Endothelial cell of umbilical vein (primary cell): ENCODE measurements at regions not wholly inside any gene's neighbourhood (a gene's known extent, or its start where the extent isn't known, plus 50 kb on each side); places are given as distances from the start of the nearest gene placed in this dataset.

Source experiments
- BruUV-seq: library from RNA; stranded (reverse); fragments of 400-500 nt; replicated peaks from 2 replicates; lab custom pipeline; 2021; lab: Mats Ljungman, UMichigan
- CTCF ChIA-PET: fragments of 300-600, 350-600 bp; sonication (Branson Sonifier 250); formaldehyde crosslinking; loops from one replicate; lab custom pipeline; 2021; ENCODE audit warnings: antibody characterized with exemption, inconsistent platforms; lab: Charles Lee
- POLR2A ChIA-PET: fragments of 300-600, 350-600 bp; sonication (Branson Sonifier 250); formaldehyde crosslinking; loops from one replicate; lab custom pipeline; 2021; ENCODE audit warnings: antibody characterized with exemption, inconsistent platforms; lab: Charles Lee
- DNase-seq: peaks from one replicate; pipeline ENCODE4 v3.0.0-alpha.2; 2011; ENCODE audit warnings: low read depth, low spot score
- FAIRE-seq: peaks from 2 replicates; lab custom pipeline; 2011; peaks lifted over from hg19 to GRCh38; lab: Jason Lieb, UNC
- H2AFZ ChIP-seq: 2 replicates; pipeline ENCODE4 v1.6.0; 2012; ENCODE audit warnings: low read depth, low read length, control low read depth, inconsistent platforms
- H3K27ac ChIP-seq: 2 replicates; pipeline ENCODE4 v1.5.1; 2011; ENCODE audit warnings: low read depth, mild to moderate bottlenecking, control low read depth, low read length, moderate library complexity; ENCODE audit not compliant: insufficient read depth
- H3K27me3 ChIP-seq, 2 experiments: 2 replicates each; pipeline versions ENCODE4 v1.6.0 to v1.6.1; 2011; ENCODE audit warnings: low read length in 2 of 2, mixed read lengths in 1 of 2; ENCODE audit not compliant: control insufficient read depth in 2 of 2, insufficient read depth in 2 of 2
- H3K36me3 ChIP-seq, 2 experiments: 2 replicates in 1 of 2; 3 replicates in 1 of 2; pipeline ENCODE4 v1.5.1; 2011; ENCODE audit warnings: low read length in 2 of 2, mild to moderate bottlenecking in 1 of 2, moderate library complexity in 1 of 2; ENCODE audit not compliant: control insufficient read depth in 2 of 2, insufficient read depth in 2 of 2; ENCODE audit errors: extremely low read depth in 1 of 2
- H3K4me1 ChIP-seq: 3 replicates; pipeline ENCODE4 v1.5.1; 2011; ENCODE audit warnings: mild to moderate bottlenecking, low read length; ENCODE audit not compliant: control insufficient read depth, insufficient read depth; ENCODE audit errors: extremely low read depth
- H3K4me2 ChIP-seq: 2 replicates; pipeline ENCODE4 v1.6.1; 2011; ENCODE audit warnings: low read length, control low read depth, mixed read lengths; ENCODE audit not compliant: insufficient read depth
- H3K4me3 ChIP-seq, 3 experiments: fragments of 200-600 bp in 1 of 3; sonication (generic), shearing (Covaris generic) in 1 of 3; replicated peaks in 1 of 3; 2 replicates each; pipeline ENCODE4 v1.5.1; 2011 to 2016; ENCODE audit warnings: control low read depth in 3 of 3, low read length in 3 of 3, mild to moderate bottlenecking in 2 of 3, inconsistent platforms in 1 of 3, low read depth in 1 of 3, moderate library complexity in 1 of 3; ENCODE audit not compliant: insufficient read depth in 1 of 3
- H3K79me2 ChIP-seq: 2 replicates; pipeline ENCODE4 v1.6.0; 2012; ENCODE audit warnings: low read length, inconsistent platforms; ENCODE audit not compliant: control insufficient read depth, insufficient read depth
- H3K9ac ChIP-seq: replicated peaks from 2 replicates; pipeline ENCODE3; 2011; ENCODE audit warnings: low read length, control low read depth; ENCODE audit not compliant: insufficient read depth; ENCODE audit errors: extremely low read depth
- H3K9me1 ChIP-seq: replicated peaks from 3 replicates; pipeline ENCODE4 v1.6.0; 2011; ENCODE audit warnings: mild to moderate bottlenecking, low read length; ENCODE audit not compliant: control insufficient read depth, insufficient read depth; ENCODE audit errors: extremely low read depth
- H3K9me3 ChIP-seq: replicated peaks from 2 replicates; pipeline ENCODE4 v1.5.1; 2012; ENCODE audit warnings: low read length, inconsistent platforms; ENCODE audit not compliant: control insufficient read depth, insufficient read depth
- H4K20me1 ChIP-seq: replicated peaks from 2 replicates; pipeline ENCODE3; 2011; ENCODE audit warnings: mild to moderate bottlenecking, low read length; ENCODE audit not compliant: control insufficient read depth, insufficient read depth; ENCODE audit errors: extremely low read depth
- CTCF ChIP-seq, 2 donors: IDR thresholded peaks; 1 replicate in 1 of 2; 2 replicates in 1 of 2; pipeline ENCODE4 v1.5.1; 2011; ENCODE audit warnings: low read length in 2 of 2, mild to moderate bottlenecking in 2 of 2, moderate library complexity in 2 of 2, control low read depth in 1 of 2, inconsistent platforms in 1 of 2, low read depth in 1 of 2; ENCODE audit not compliant: insufficient read depth in 1 of 2; ENCODE audit errors: extremely low read depth in 1 of 2
- EZH2 ChIP-seq: IDR thresholded peaks from 2 replicates; pipeline ENCODE4 v1.6.1; 2012; ENCODE audit warnings: borderline replicate concordance, low read depth, mild to moderate bottlenecking, moderate library complexity, low read length, inconsistent platforms; ENCODE audit not compliant: severe bottlenecking
- FOS ChIP-seq: IDR thresholded peaks from 2 replicates; pipeline ENCODE4 v1.6.1; 2011; ENCODE audit warnings: mild to moderate bottlenecking, low read length, moderate library complexity, borderline replicate concordance; ENCODE audit not compliant: insufficient read depth
- GATA2 ChIP-seq: IDR thresholded peaks from 2 replicates; pipeline ENCODE4 v1.7.0; 2011; ENCODE audit warnings: low read depth, mild to moderate bottlenecking, moderate library complexity, mixed read lengths, low read length; ENCODE audit not compliant: insufficient read length, insufficient read depth
- JUN ChIP-seq: IDR thresholded peaks from 2 replicates; pipeline ENCODE4 v1.6.1; 2011; ENCODE audit warnings: borderline replicate concordance, low read depth; ENCODE audit not compliant: insufficient read length, insufficient read depth
- MAX ChIP-seq: IDR thresholded peaks from 2 replicates; pipeline ENCODE4 v1.6.1; 2011; ENCODE audit not compliant: insufficient read depth, insufficient read length
- MYC ChIP-seq: IDR thresholded peaks from one replicate; pipeline ENCODE4 v1.6.1; 2011; ENCODE audit warnings: mild to moderate bottlenecking, low read depth, low read length
- POLR2A ChIP-seq: IDR thresholded peaks from 2 replicates; pipeline ENCODE4 v1.6.1; 2012; ENCODE audit warnings: low read depth, mild to moderate bottlenecking, control low read depth, low read length
- POLR2AphosphoS5 ChIP-seq: IDR thresholded peaks from 2 replicates; pipeline ENCODE4 v1.6.1; 2012; ENCODE audit warnings: low read depth, mild to moderate bottlenecking, control low read depth, low read length, moderate library complexity; ENCODE audit not compliant: insufficient read depth
- dilution Hi-C: fragments of 300-500 bp; cut with MboI; formaldehyde crosslinking; loops from one replicate; pipeline ENCODE4 v1.15.0; 2019; ENCODE audit warnings: low sequenced_read_pairs; ENCODE audit not compliant: extremely low pct_ligation_motif_present
- intact Hi-C: fragments of 100-400 bp; cut with micrococcal nuclease; formaldehyde crosslinking; loops from one replicate; pipeline ENCODE4 v1.10.0; 2022

- CTCF ChIA-PET: no interaction called here
Measured at GRCh38 chr12:17333287-17333686, 727.3 kb upstream of the LMO3 start.

GRCh38 chr12:17326649-17327048, 720.7 kb upstream of the LMO3 start:
- Histone ChIP-seq H3K27ac (no peak overlapping the region), H2AFZ (no peak overlapping the region), H3K79me2 (no peaks in the 10 kb centered on the region), H3K9ac (no peak overlapping the region), H3K9me3 (peaks cover 4% of the 10 kb centered on the region), H3K4me3 (no peak overlapping the region), H3K27me3 (no peaks in the 10 kb centered on the region), H3K4me1 (no peaks in the 10 kb centered on the region), H3K4me2 (no peak overlapping the region), H3K36me3 (no peaks in the 10 kb centered on the region), H4K20me1 (no peaks in the 10 kb centered on the region), H3K9me1 (no peaks in the 10 kb centered on the region)
- TF ChIP-seq EZH2 (no peak), FOS (no peak), MYC (no peak), POLR2AphosphoS5 (no peak), JUN (no peak), CTCF (IDR thresholded peaks at IDR 0.05; ENCODE audit: extremely low read depth in 1 of 2, insufficient read depth in 1 of 2, low read depth in 1 of 2, low read length in 2 of 2) (no peak), GATA2 (no peak), MAX (no peak), POLR2A (no peak)
- ChIA-PET POLR2A (no interaction called here), CTCF (no interaction called here)
- FAIRE-seq (no peak), DNase-seq (no peak)
- dilution Hi-C loops: no loop called here
- intact Hi-C loops: no loop called here
- BruUV-seq: no TSS peak

More at GRCh38 chr12:17333287-17333686, 727.3 kb upstream of the LMO3 start:
- BruUV-seq: no TSS peak
- intact Hi-C loops (no loop called here), dilution Hi-C loops (no loop called here)
- H3K27me3 ChIP-seq: no peaks in the 10 kb centered on the region
- no peak overlapping the region for H3K9ac ChIP-seq
- POLR2A ChIA-PET: no interaction called here
- no peak overlapping the region for H3K4me2 ChIP-seq
- no peaks in the 10 kb centered on the region for H4K20me1 ChIP-seq
- no peak overlapping the region for H3K27ac ChIP-seq
- FAIRE-seq: no peak
- H3K4me1 ChIP-seq: no peaks in the 10 kb centered on the region
- no peak for TF ChIP-seq EZH2
- TF ChIP-seq FOS: no peak
- H3K9me3 ChIP-seq: no peaks in the 10 kb centered on the region
- no peak for DNase-seq
- H3K4me3 ChIP-seq: no peak overlapping the region
- no peaks in the 10 kb centered on the region for H3K79me2 ChIP-seq
- no peaks in the 10 kb centered on the region for H3K9me1 ChIP-seq
- no peak overlapping the region for H2AFZ ChIP-seq
- H3K36me3 ChIP-seq: no peaks in the 10 kb centered on the region
